IPS-15b (cell line): ENCODE measurements at regions not wholly inside any gene's neighbourhood (a gene's known extent, or its start where the extent isn't known, plus 50 kb on each side); places are given as distances from the start of the nearest gene placed in this dataset.

ENCODE experiments used
- H3K27me3 ChIP-seq: one replicate; pipeline ENCODE4 v1.6.1; 2013; ENCODE audit warnings: low read length; ENCODE audit not compliant: control insufficient read depth, insufficient read depth
- H3K36me3 ChIP-seq: one replicate; pipeline ENCODE4 v1.6.1; 2013; ENCODE audit warnings: low read length; ENCODE audit not compliant: control insufficient read depth, insufficient read depth
- H3K4me1 ChIP-seq: one replicate; pipeline ENCODE4 v1.6.1; 2013; ENCODE audit warnings: mild to moderate bottlenecking, low read length; ENCODE audit not compliant: control insufficient read depth, insufficient read depth
- H3K4me3 ChIP-seq: one replicate; pipeline ENCODE4 v1.5.1; 2013; ENCODE audit warnings: low read depth, low read length
- H3K9ac ChIP-seq: one replicate; pipeline ENCODE4 v1.6.1; 2013; ENCODE audit warnings: low read depth, mild to moderate bottlenecking, low read length
- H3K9me3 ChIP-seq: one replicate; pipeline ENCODE4 v1.6.1; 2013; ENCODE audit warnings: mild to moderate bottlenecking, low read length; ENCODE audit not compliant: control insufficient read depth, insufficient read depth

DNA sequence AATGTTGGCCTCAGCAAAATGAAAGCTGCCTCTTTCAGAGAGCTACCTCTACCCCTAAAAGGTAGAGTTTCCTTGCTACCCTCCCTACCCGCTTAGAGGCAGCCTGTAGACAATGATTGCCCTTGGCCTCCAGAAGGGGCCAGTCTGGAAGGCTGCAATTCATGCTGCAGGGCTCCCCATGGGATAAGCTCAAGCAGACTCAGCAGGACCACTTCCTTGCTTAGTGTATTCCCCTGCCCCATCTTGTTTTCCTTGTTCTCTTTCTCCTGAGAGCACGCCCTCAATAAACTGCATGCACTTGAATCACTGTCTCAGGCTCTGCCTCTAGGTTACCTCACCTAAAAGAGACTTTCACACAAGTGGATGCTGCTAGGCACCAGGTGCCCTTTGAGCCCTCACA is 134.0 kb upstream of the CTNNB1 start:
- Histone ChIP-seq H3K9ac (no peak overlapping the region), H3K27me3 (no peaks in the 10 kb centered on the region), H3K4me3 (no peak overlapping the region), H3K9me3 (no peaks in the 10 kb centered on the region), H3K36me3 (no peaks in the 10 kb centered on the region), H3K4me1 (no peaks in the 10 kb centered on the region)

DNA sequence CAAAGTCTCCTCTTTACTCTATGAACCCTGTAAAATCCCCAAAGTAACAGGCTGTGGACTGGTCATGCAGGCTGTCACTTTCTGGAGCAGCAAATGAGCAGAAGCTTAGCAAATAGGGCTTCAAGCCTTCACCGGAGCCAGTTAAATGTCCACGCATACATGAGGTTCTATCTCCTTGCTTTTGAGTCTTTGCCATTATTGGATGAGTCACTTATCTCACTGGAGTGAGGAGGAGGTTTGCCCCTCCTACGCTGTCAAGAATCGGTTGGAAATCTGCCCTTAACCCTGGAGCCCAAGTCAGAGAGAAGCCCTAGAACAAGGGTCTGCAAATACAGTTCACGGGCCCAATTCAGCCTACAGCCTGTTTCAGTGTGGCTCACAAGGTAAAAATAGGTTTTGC is 126.1 kb upstream of the CTNNB1 start:
- no peak overlapping the region for H3K4me3 ChIP-seq
- no peaks in the 10 kb centered on the region for H3K36me3 ChIP-seq
- H3K9ac ChIP-seq: no peak overlapping the region
- H3K27me3 ChIP-seq: no peaks in the 10 kb centered on the region
- peaks cover 6% of the 10 kb centered on the region for H3K4me1 ChIP-seq
- H3K9me3 ChIP-seq: no peaks in the 10 kb centered on the region

DNA sequence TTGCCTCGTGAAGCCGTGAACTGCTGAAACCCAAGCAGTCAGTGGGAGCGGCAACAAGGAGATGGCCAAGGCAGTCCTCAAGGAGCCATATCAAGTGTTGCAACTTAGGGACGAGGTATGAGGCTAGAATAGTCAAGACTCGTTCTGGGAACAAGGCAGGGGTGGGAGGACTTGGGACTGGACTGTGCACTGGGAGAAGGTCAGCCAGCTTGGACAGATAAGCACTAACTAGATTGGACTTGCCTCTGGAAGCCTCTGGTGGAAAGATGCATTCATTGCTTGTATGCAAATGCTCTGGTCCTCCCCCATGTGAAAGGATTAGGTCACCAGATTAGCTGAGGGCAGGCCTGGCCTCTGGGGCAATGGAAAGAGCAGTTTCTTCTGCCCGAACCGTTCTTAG is 123.3 kb upstream of the CTNNB1 start:
- H3K27me3 ChIP-seq: no peaks in the 10 kb centered on the region
- no peak overlapping the region for H3K9ac ChIP-seq
- peaks cover 6% of the 10 kb centered on the region for H3K4me1 ChIP-seq
- H3K4me3 ChIP-seq: no peak overlapping the region
- H3K9me3 ChIP-seq: no peaks in the 10 kb centered on the region
- no peaks in the 10 kb centered on the region for H3K36me3 ChIP-seq

DNA sequence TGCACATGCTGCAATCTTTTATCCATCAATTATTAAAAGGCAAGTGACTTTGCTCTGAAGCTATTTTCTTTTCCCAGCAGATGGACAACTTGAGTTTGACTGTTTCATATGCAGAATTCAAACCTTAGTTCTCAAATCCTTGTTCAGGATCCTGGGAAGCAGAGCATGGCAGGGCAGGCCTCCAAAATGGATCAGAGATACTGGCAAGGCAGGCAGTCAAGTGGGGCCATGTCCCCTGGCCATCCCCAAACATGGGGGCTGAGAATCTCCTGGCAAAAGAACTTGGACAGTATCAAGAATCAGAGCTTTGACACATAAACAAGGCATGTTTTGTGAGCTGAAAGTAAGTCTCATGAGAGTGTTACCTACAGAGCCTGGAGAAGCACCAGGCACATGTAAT is 122.9 kb upstream of the CTNNB1 start:
- H3K27me3 ChIP-seq: no peaks in the 10 kb centered on the region
- no peak overlapping the region for H3K9ac ChIP-seq
- no peaks in the 10 kb centered on the region for H3K36me3 ChIP-seq
- peaks cover 6% of the 10 kb centered on the region for H3K4me1 ChIP-seq
- H3K9me3 ChIP-seq: no peaks in the 10 kb centered on the region
- H3K4me3 ChIP-seq: no peak overlapping the region

DNA sequence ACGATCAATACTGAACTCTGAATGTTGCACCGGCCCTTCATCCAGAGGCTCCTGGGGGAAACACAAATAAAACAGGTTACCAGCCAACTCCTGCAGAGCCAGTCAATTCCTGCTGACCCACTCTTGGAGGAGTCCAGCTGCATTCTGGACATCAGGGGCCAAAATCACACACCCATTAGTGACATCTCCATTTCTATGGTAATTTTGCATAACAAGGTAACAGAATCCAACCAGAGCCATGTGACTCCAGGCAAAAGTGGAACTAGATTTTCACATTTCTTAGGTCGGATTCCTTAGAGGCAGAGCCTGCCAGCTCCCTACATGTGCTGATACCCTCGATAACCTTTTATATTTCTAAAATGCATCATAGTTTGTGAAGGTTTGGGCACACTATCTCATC is 119.2 kb upstream of the CTNNB1 start:
- Histone ChIP-seq H3K36me3 (no peaks in the 10 kb centered on the region), H3K9ac (no peak overlapping the region), H3K4me1 (peaks cover 6% of the 10 kb centered on the region), H3K4me3 (no peak overlapping the region), H3K9me3 (no peaks in the 10 kb centered on the region), H3K27me3 (no peaks in the 10 kb centered on the region)

DNA sequence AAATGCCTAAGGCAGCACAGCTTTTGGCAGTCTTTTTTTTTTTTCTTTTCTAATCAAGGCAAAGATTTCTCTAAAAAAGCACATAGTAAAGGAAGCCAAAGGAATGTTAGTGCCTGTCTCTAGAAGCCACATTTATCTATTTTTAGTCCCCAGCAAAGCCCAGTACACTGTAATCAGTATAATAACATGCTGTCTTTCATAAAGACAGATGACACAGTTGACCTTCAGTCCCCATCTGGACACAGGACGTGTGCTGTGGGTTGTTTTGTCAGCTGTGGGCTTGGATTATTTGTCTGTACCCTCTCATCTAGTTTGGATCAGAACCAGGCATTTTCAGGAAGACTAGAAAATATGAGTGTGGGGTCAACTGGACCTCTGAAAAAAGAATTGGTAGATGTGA is 110.4 kb upstream of the CTNNB1 start:
- Histone ChIP-seq H3K4me1 (no peaks in the 10 kb centered on the region), H3K27me3 (no peaks in the 10 kb centered on the region), H3K4me3 (no peak overlapping the region), H3K9ac (no peak overlapping the region), H3K9me3 (no peaks in the 10 kb centered on the region), H3K36me3 (no peaks in the 10 kb centered on the region)

DNA sequence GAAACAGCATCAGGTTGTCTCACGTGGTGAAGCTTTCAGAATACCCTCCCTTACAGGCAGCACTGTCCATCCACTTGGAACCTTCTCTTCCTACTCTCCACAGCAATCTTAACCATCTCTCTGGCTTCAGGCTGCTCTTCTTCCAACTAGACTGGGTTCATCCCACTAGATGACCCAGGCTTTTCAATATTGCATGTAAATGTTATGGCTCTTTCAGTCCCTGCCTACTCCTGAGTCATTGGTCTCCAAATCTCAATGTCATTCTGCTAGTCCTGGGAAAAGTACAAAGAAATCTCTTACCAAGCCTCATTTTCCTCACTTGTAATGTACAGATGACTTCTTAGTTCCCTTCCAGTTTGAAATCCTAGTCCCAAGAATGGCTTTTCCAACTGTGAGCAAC is 109.7 kb upstream of the CTNNB1 start:
- no peaks in the 10 kb centered on the region for H3K36me3 ChIP-seq
- H3K4me3 ChIP-seq: no peak overlapping the region
- no peaks in the 10 kb centered on the region for H3K4me1 ChIP-seq
- H3K9ac ChIP-seq: no peak overlapping the region
- no peaks in the 10 kb centered on the region for H3K27me3 ChIP-seq
- H3K9me3 ChIP-seq: no peaks in the 10 kb centered on the region

DNA sequence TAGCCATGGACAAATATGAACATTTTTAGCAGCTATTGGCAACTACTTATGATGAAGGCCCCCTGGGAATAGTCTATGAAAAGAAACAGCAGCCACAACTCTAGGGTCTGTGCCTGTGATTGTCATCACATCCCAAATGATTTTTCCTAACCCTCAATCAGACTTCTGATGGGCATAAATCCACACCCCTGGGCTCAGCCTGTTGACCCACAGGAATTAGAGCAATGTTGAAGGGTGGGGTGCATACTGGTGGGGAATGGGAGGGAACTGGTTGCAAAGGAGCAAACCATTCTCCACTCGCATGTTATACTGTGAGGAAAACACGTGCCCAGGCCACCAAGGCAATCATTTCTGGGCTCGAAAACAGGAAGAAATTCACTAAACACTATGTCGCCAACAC is 106.5 kb upstream of the CTNNB1 start:
- Histone ChIP-seq H3K9ac (no peak overlapping the region), H3K4me1 (no peaks in the 10 kb centered on the region), H3K9me3 (no peaks in the 10 kb centered on the region), H3K36me3 (no peaks in the 10 kb centered on the region), H3K27me3 (no peaks in the 10 kb centered on the region), H3K4me3 (no peak overlapping the region)

DNA sequence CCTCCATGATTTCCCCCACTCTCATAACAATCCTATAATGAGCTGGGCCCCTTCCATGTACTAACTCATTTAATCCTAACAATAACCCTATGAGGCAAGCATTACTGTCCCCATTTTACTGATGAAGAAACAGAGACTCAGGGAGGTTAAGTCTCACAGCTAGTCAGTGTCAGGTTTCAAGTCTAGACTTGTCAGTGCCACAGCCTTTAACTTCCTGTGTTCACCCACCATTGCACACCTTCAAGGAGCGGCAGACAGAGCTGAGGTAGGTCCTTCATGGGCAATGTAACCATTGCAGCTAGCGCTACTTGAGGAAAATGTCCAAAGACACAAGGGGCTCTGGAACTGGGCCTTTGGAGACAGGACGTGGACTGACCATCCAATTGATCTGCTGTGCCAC is 105.8 kb upstream of the CTNNB1 start:
- Histone ChIP-seq H3K36me3 (no peaks in the 10 kb centered on the region), H3K4me1 (no peaks in the 10 kb centered on the region), H3K27me3 (no peaks in the 10 kb centered on the region), H3K9ac (no peak overlapping the region), H3K4me3 (no peak overlapping the region), H3K9me3 (no peaks in the 10 kb centered on the region)

DNA sequence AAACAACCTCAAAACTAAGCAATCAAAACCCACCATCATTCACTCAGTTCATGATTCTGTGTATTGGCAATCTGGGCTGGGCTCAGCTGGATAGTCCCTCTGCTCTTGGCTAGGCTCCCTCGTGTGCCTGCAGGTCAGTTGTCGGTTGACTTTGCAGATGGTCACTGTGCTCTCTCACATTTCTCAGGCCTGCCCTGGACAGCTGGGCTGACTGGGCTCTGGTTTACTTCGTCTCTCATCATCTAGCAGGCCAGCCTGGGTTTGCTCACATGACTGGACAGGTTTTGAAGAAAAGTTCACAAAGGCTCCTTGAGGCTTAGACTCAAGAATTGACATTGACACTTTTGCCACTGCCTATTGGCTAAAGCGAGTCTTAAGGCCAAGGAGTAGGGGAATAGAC is 105.0 kb upstream of the CTNNB1 start:
- no peaks in the 10 kb centered on the region for H3K27me3 ChIP-seq
- no peaks in the 10 kb centered on the region for H3K36me3 ChIP-seq
- no peak overlapping the region for H3K4me3 ChIP-seq
- H3K9ac ChIP-seq: no peak overlapping the region
- no peaks in the 10 kb centered on the region for H3K4me1 ChIP-seq
- no peaks in the 10 kb centered on the region for H3K9me3 ChIP-seq

DNA sequence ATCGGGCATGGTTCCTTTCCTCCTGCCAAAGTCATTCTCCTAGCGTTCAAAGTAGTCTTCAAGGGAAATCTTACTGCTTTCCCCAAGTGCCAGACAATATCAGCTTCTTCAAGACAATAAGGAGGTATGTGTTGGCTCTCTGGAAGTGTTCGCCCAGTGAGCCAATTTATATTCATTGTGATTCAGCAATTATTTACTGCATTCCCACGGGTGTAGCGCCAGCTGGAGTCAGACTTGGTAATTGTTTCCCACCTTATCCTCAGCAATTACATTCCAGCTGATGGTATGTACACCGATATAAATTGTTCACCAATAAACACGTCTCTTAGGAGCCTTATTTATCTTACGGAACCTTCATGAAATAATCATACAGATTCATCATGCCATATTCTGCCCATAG is 103.6 kb upstream of the CTNNB1 start:
- Histone ChIP-seq H3K4me1 (no peaks in the 10 kb centered on the region), H3K27me3 (no peaks in the 10 kb centered on the region), H3K36me3 (no peaks in the 10 kb centered on the region), H3K9me3 (no peaks in the 10 kb centered on the region), H3K4me3 (no peak overlapping the region), H3K9ac (no peak overlapping the region)

DNA sequence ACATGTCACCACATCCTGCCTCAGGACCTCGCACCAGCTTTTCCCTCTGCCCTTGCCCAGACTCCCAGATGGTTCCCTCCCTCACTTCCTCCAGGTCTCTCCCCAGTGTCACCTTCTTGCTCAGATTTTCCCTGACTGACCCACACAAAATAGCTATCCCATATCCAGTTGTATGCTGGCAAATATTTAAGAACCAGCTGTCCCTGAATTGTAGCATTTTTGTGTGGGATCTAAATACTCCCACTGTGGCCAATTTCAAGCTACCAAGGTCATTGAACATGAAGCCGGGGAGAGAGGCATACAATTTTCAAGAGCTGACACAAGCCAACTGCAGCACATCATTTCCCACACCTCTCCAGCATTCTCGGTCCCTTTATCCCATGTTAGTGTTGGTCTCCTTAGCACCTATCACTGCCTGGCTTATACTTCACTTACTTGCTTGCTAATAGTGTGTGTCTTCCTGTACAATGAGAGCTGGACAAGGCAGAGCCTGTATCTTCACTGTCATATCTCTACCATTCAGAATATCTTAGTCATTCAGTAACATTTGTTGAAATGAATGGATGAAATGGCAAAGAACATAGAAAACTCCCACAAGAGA is 101.3 kb upstream of the CTNNB1 start:
- H3K9me3 ChIP-seq: no peaks in the 10 kb centered on the region
- no peaks in the 10 kb centered on the region for H3K27me3 ChIP-seq
- peaks cover 9% of the 10 kb centered on the region for H3K4me1 ChIP-seq
- no peaks in the 10 kb centered on the region for H3K36me3 ChIP-seq
- no peak overlapping the region for H3K9ac ChIP-seq
- H3K4me3 ChIP-seq: no peak overlapping the region

DNA sequence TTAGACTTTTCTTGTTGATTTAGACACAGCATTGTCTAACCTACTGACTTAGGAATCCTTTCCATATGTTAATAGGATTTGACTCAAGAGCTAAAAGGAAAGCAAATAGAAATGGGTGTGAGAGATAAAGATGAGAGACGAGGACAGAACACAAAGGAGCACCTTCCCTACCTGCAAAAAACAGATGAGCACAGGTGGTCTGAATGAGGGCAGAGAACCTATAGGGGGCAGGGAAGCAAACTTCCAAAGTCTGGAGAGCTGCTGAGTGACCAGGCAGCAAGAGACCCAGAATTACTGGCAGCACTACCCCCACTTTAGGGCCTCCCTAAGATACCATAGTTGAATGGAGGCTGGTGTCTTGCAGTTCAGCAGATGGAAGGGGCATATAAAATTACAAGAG is 98.1 kb upstream of the CTNNB1 start:
- no peak overlapping the region for H3K9ac ChIP-seq

More for the DNA sequence above, 98.1 kb upstream of the CTNNB1 start:
- Histone ChIP-seq H3K4me3 (no peak overlapping the region), H3K27me3 (no peaks in the 10 kb centered on the region), H3K9me3 (no peaks in the 10 kb centered on the region), H3K36me3 (no peaks in the 10 kb centered on the region), H3K4me1 (peaks cover 9% of the 10 kb centered on the region)
